Stimulated activated CD8-positive, alpha-beta memory T cell treated with anti-CD3 and anti-CD28 coated beads, Interleukin-15, amount 100 ng/mL, for 48 hours (primary cell): ENCODE measurements at regions not wholly inside any gene's neighbourhood (a gene's known extent, or its start where the extent isn't known, plus 50 kb on each side); places are given as distances from the start of the nearest gene placed in this dataset.

ENCODE experiments used
- DNase-seq, 2 donors: peaks; one replicate each; pipeline ENCODE4 v3.0.0-alpha.2; 2020; ENCODE audit warnings: low read depth in 2 of 2

- no peak for DNase-seq
Measured at GRCh38 chr1:208513799-208514198, 269.6 kb upstream of the PLXNA2 start.

GRCh38 chr1:208515129-208515528, 270.9 kb upstream of the PLXNA2 start:
- DNase-seq, result no peak

DNA sequence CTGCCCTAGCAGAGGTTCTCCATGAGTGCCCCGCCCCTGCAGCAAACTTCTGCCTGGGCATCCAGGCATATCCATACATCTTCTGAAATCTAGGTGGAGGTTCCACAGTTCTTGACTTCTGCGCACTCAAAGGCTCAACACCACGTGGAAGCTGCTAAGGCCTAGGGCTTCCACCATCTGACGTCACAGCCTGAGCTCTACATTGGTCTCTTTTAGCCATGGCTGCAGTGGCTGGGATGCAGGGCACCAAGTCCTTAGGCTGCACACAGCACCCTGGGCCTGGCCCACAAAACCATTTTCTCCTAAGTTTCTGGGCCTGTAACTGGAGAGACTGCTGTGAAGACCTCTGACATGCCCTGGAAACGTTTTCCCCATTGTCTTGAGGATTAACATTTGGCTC, 272.6 kb upstream of the PLXNA2 start:
- DNase-seq, result no peak

DNA sequence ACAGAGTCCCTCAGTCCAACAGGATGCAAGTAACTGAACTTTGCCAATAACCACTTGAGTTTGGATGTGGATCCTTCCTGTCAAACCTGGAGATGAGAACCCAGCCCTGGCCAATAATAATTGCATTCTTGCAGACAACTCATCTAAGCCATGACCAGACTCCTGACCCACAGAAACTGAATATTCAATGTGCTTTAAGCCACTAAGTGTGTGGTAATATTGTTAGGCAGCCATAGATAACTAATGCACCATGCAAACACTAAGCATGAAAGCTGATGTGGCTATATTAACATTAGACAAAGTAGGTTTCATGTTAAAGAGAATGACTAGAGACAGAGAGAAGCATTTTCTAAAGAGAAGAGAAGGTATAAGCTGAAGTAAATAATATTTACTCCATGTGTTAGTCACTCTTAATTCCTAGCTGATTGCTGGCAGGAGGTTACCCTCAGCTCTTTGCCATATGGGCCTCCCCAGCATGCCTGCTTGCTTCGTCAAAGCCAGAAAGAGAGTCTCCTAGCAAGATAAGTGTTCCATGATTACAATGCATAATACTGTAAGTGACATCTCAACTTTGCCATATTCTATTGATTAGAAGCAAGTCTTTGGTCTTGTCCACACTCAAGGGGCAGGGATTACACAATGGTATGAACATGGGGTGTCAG, 276.4 kb upstream of the PLXNA2 start:
- no peak for DNase-seq

- DNase-seq, result no peak
Measured at GRCh38 chr1:208521534-208521933, 277.4 kb upstream of the PLXNA2 start.

GRCh38 chr1:208523007-208523406, 278.8 kb upstream of the PLXNA2 start:
- no peak for DNase-seq

DNA sequence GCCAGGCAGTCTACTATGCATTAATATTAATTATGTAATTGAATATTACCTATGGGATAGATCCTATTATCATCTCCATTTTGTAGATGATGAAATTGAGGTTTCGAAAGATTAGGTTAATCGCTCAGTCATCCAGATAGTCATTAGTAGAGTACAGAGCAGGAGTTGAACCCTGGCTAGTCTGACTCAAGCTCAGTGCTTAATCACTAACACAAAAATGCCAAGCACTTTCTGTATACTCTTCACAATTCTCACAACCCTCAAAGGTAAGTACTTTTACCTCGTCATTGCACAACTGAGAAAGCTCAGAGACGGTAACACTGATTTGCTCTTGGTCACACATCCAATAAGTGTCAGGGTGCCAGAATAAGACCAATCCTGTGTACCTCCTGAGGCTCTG, 280.2 kb upstream of the PLXNA2 start:
- no peak for DNase-seq

DNA sequence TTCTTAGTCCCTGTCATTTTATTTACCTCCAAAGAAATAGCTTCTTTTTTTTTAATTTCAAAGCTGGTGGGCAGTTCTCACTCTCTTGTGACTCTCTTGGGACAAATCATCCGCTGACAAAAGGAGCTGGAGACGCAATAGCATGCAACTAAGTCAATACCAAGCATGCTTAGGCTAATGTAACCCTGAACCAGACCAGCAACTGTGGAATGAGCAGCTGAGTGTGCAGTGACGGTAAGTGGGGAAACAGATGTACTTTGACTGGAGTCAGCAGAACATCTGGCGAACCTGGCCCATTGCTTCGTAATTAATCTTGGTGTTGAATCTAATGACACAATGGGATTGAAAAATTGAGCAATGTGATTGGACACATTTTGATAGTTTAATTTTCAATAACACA, 280.7 kb upstream of the PLXNA2 start:
- DNase-seq, result no peak

GRCh38 chr1:208525417-208525816, 281.2 kb upstream of the PLXNA2 start:
- DNase-seq, result no peak

GRCh38 chr1:208526613-208527125, 282.5 kb upstream of the PLXNA2 start:
- no peak for DNase-seq

GRCh38 chr1:208527156-208527555, 283.0 kb upstream of the PLXNA2 start:
- DNase-seq, result no peak

GRCh38 chr1:208528578-208529240, 284.5 kb upstream of the PLXNA2 start:
- no peak for DNase-seq

GRCh38 chr1:208531003-208531750, 287.0 kb upstream of the PLXNA2 start:
- DNase-seq, result no peak

- DNase-seq, result no peak
Measured at GRCh38 chr1:208533746-208534598, 289.8 kb upstream of the PLXNA2 start.

GRCh38 chr1:208534599-208534897, 290.4 kb upstream of the PLXNA2 start:
- no peak for DNase-seq

DNA sequence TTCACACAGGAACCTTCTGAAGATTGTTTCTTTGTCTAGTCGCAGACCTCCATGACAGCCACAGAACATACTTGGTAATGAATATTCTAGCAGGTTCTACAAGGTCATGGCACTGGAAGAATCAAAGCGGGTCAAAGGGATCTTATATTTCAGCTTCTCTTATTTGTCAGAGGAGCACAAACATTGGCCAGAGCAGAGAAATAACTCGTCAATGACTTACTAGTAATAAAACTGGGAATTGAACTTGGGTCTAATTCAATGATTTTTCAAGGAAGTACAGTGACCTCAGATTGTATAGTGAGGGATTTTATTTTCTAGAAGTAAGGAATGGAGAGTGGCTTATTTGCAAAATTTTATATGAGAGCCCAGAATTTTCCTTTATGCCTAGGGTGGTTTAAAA, 290.8 kb upstream of the PLXNA2 start:
- no peak for DNase-seq

GRCh38 chr1:208535511-208535910, 291.3 kb upstream of the PLXNA2 start:
- DNase-seq, result no peak

DNA sequence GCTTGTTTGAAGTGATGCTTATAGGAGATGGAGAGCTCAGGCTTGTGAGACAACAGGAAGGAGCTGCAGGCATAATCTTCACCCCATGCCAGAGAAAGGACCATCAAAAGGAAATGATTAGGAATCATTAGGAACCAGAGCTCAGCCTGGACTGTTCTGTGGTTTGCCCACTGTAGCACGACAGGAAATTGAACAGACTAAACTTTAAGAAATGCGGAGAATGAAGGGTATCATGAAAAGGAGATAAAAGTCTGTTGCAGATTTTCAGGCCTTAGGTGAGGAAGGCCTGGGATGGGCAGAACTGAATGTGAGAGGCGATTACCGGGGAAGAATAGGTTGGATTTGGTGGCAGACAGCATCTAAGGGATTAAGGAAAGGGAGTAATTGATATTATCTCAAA, 292.0 kb upstream of the PLXNA2 start:
- DNase-seq, result no peak

GRCh38 chr1:208537198-208537597, 293.0 kb upstream of the PLXNA2 start:
- DNase-seq, result no peak

- no peak for DNase-seq
Measured at GRCh38 chr1:208538078-208538477, 293.9 kb upstream of the PLXNA2 start.

DNA sequence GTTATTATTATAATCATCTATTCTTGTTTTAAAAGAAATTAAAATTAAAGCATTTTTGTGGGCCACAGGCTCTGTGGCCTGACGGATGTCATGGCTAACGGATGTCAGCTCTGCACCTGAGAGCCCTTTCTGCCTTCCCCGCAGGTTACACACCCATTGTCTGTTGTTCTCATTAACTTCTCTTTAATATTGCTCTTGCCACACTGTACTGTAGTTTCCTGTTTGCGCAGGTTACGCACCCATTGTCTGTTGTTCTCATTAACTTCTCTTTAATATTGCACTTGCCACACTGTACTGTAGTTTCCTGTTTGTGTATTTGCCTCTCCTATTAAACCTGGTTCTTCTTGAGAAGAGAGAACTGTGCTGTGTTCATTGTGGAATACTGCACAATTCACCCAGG, 294.4 kb upstream of the PLXNA2 start:
- no peak for DNase-seq

- DNase-seq, result no peak
Measured at GRCh38 chr1:208540724-208541123, 296.5 kb upstream of the PLXNA2 start.
